Neural cell (in vitro differentiated cells): ENCODE measurements at regions not wholly inside any gene's neighbourhood (a gene's known extent, or its start where the extent isn't known, plus 50 kb on each side); places are given as distances from the start of the nearest gene placed in this dataset.

Experiments
- H2AFZ ChIP-seq: fragments of 200-600, 300-800 bp; sonication (generic), shearing (Covaris generic); 2 replicates; pipeline ENCODE4 v1.6.0; 2014; ENCODE audit warnings: low read depth, mild to moderate bottlenecking, antibody characterized with exemption, low read length, moderate library complexity
- H3F3A ChIP-seq: fragments of 200-600 bp; shearing (Covaris generic); 2 replicates; pipeline ENCODE4 v1.6.1; 2016; ENCODE audit warnings: mild to moderate bottlenecking, moderate library complexity, mixed read lengths, antibody characterized with exemption, low read length; ENCODE audit not compliant: insufficient read depth, poor library complexity, severe bottlenecking
- H3K27ac ChIP-seq: fragments of 200-600, 300-800 bp; sonication (generic), shearing (Covaris generic); 2 replicates; pipeline ENCODE4 v1.5.1; 2014; ENCODE audit warnings: mild to moderate bottlenecking, low read length, moderate library complexity
- H3K27me3 ChIP-seq: fragments of 300-800, 200-600 bp; sonication (generic), shearing (Covaris generic); 2 replicates; pipeline ENCODE4 v1.6.0; 2014; ENCODE audit warnings: mild to moderate bottlenecking, low read depth, low read length, moderate library complexity; ENCODE audit not compliant: insufficient read depth
- H3K36me3 ChIP-seq: fragments of 300-800, 200-600 bp; sonication (generic), shearing (Covaris generic); 2 replicates; pipeline ENCODE4 v1.5.1; 2014; ENCODE audit warnings: mild to moderate bottlenecking, antibody characterized with exemption, low read length, moderate library complexity; ENCODE audit not compliant: insufficient read depth
- H3K4me2 ChIP-seq: fragments of 300-800, 200-600 bp; sonication (generic), shearing (Covaris generic); 2 replicates; pipeline ENCODE4 v1.6.0; 2014; ENCODE audit warnings: mild to moderate bottlenecking, low read length
- H3K4me3 ChIP-seq: fragments of 300-800, 200-600 bp; sonication (generic), shearing (Covaris generic); 2 replicates; pipeline ENCODE4 v1.5.1; 2014; ENCODE audit warnings: mild to moderate bottlenecking, low read length, moderate library complexity
- H3K79me2 ChIP-seq: fragments of 200-600 bp; shearing (Covaris generic); replicated peaks from 2 replicates; pipeline ENCODE4 v1.6.0; 2014; ENCODE audit warnings: mild to moderate bottlenecking, low read length, moderate library complexity; ENCODE audit not compliant: insufficient read depth
- H3K9ac ChIP-seq: fragments of 300-800, 200-600 bp; sonication (generic), shearing (Covaris generic); 2 replicates; pipeline ENCODE4 v1.6.1; 2016; ENCODE audit warnings: mild to moderate bottlenecking, low read length, mixed read lengths
- H3K9me2 ChIP-seq: fragments of 200-600 bp; shearing (Covaris generic); 2 replicates; pipeline ENCODE4 v1.6.1; 2016; ENCODE audit warnings: mild to moderate bottlenecking, low read length, mixed read lengths; ENCODE audit not compliant: insufficient read depth
- H3K9me3 ChIP-seq: fragments of 200-600, 300-800 bp; sonication (generic), shearing (Covaris generic); 2 replicates; pipeline ENCODE4 v1.6.1; 2016; ENCODE audit warnings: mild to moderate bottlenecking, mixed run types, low read length, moderate library complexity, mixed read lengths
- H4K20me1 ChIP-seq: fragments of 200-600 bp; shearing (Covaris generic); 2 replicates; pipeline ENCODE4 v1.6.1; 2016; ENCODE audit warnings: mild to moderate bottlenecking, mixed run types; ENCODE audit not compliant: insufficient read depth
- EP300 ChIP-seq: fragments of 450-650 bp; conservative IDR thresholded peaks from 2 replicates; pipeline ENCODE4 v1.6.1; 2014; ENCODE audit warnings: antibody characterized with exemption, mild to moderate bottlenecking, moderate library complexity; ENCODE audit not compliant: poor library complexity, severe bottlenecking
- EZH2 ChIP-seq: fragments of 200-600, 300-800 bp; shearing (Covaris generic), sonication (generic); IDR thresholded peaks from 2 replicates; pipeline ENCODE4 v1.6.1; 2014; ENCODE audit warnings: antibody characterized with exemption, low read length, borderline replicate concordance, mild to moderate bottlenecking; ENCODE audit not compliant: insufficient read depth, poor library complexity, severe bottlenecking
- MXI1 ChIP-seq: fragments of 450-650 bp; conservative IDR thresholded peaks from 2 replicates; pipeline ENCODE4 v1.6.1; 2014; ENCODE audit warnings: antibody characterized with exemption, mild to moderate bottlenecking; ENCODE audit not compliant: poor library complexity, severe bottlenecking
- POLR2AphosphoS5 ChIP-seq: IDR thresholded peaks from 2 replicates; pipeline ENCODE4 v1.6.1; 2012
- RAD21 ChIP-seq: fragments of 450-650 bp; conservative IDR thresholded peaks from 2 replicates; pipeline ENCODE4 v1.6.1; 2014; ENCODE audit warnings: antibody characterized with exemption, mild to moderate bottlenecking, moderate library complexity
- SMC3 ChIP-seq: fragments of 450-650 bp; conservative IDR thresholded peaks from 2 replicates; pipeline ENCODE4 v1.6.1; 2014; ENCODE audit warnings: antibody characterized with exemption, mild to moderate bottlenecking, moderate library complexity; ENCODE audit not compliant: poor library complexity
- TAF1 ChIP-seq: IDR thresholded peaks from 2 replicates; pipeline ENCODE4 v1.6.1; 2012; ENCODE audit warnings: low read depth
- TF ChIP-seq, protein P1 (sequence below): IDR thresholded peaks from 2 replicates; pipeline ENCODE4 v1.6.1; 2012; ENCODE audit warnings: borderline replicate concordance
- TF ChIP-seq, protein P2 (sequence below): fragments of 450-650 bp; IDR thresholded peaks from 2 replicates; pipeline ENCODE4 v1.5.1; 2014; ENCODE audit warnings: antibody characterized with exemption, mild to moderate bottlenecking, moderate library complexity; ENCODE audit not compliant: poor library complexity, severe bottlenecking

DNA sequence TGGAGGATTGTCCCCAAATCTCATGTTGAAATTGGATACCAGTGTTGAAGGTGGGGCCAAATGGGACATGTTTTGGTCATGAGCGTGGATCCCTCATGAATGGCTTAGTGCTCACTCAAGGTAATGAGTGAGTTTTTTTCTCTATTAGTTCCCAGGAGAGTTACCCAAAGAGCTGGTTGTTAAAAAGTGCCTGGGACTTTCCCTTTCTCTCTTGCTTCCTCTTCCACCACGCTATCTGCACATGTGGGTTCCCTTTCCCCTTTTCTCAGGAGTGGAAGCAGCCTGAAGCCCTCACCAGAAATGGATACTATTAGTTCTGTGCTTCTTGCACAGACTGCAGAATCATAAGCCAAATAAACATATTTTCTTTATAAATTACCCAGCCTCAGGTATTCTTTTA, 465.4 kb downstream of the FSCB start:
- TF ChIP-seq POLR2AphosphoS5 (no peak), TAF1 (no peak), EZH2 (no peak), RAD21 (no peak), MXI1 (no peak), EP300 (no peak), SMC3 (no peak)
- TF ChIP-seq, protein P1, sequence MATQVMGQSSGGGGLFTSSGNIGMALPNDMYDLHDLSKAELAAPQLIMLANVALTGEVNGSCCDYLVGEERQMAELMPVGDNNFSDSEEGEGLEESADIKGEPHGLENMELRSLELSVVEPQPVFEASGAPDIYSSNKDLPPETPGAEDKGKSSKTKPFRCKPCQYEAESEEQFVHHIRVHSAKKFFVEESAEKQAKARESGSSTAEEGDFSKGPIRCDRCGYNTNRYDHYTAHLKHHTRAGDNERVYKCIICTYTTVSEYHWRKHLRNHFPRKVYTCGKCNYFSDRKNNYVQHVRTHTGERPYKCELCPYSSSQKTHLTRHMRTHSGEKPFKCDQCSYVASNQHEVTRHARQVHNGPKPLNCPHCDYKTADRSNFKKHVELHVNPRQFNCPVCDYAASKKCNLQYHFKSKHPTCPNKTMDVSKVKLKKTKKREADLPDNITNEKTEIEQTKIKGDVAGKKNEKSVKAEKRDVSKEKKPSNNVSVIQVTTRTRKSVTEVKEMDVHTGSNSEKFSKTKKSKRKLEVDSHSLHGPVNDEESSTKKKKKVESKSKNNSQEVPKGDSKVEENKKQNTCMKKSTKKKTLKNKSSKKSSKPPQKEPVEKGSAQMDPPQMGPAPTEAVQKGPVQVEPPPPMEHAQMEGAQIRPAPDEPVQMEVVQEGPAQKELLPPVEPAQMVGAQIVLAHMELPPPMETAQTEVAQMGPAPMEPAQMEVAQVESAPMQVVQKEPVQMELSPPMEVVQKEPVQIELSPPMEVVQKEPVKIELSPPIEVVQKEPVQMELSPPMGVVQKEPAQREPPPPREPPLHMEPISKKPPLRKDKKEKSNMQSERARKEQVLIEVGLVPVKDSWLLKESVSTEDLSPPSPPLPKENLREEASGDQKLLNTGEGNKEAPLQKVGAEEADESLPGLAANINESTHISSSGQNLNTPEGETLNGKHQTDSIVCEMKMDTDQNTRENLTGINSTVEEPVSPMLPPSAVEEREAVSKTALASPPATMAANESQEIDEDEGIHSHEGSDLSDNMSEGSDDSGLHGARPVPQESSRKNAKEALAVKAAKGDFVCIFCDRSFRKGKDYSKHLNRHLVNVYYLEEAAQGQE: no peak
- TF ChIP-seq, protein P2, sequence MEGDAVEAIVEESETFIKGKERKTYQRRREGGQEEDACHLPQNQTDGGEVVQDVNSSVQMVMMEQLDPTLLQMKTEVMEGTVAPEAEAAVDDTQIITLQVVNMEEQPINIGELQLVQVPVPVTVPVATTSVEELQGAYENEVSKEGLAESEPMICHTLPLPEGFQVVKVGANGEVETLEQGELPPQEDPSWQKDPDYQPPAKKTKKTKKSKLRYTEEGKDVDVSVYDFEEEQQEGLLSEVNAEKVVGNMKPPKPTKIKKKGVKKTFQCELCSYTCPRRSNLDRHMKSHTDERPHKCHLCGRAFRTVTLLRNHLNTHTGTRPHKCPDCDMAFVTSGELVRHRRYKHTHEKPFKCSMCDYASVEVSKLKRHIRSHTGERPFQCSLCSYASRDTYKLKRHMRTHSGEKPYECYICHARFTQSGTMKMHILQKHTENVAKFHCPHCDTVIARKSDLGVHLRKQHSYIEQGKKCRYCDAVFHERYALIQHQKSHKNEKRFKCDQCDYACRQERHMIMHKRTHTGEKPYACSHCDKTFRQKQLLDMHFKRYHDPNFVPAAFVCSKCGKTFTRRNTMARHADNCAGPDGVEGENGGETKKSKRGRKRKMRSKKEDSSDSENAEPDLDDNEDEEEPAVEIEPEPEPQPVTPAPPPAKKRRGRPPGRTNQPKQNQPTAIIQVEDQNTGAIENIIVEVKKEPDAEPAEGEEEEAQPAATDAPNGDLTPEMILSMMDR: no peak
- Histone ChIP-seq H4K20me1 (no peaks in the 10 kb centered on the region), H3F3A (no peaks in the 10 kb centered on the region)

DNA sequence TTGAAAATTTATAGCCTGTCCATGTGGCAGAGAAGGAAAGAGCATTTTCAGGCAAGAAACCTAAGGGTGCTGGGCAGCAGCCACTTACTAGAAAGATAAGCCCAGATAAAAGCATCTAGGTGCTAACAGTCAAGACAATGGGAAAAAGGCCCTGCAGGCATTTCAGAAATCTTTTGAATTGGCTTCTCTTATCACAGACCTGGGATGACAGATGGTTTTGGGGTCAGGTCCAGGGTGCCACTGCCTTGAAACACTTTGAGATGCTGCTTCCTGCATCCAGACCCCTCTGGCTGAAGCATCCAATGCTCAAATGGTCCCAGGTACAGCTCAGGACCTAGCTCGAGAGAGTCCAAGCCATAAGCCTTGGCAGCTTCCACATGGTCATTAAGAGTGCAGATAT, 466.5 kb downstream of the FSCB start:
- H3K4me2 ChIP-seq: no peak overlapping the region
- no peaks in the 10 kb centered on the region for H3K79me2 ChIP-seq
- H3K27me3 ChIP-seq: no peaks in the 10 kb centered on the region
- H2AFZ ChIP-seq: no peak overlapping the region
- H3F3A ChIP-seq: no peaks in the 10 kb centered on the region
- TF ChIP-seq TAF1 (no peak), POLR2AphosphoS5 (no peak)
- no peaks in the 10 kb centered on the region for H4K20me1 ChIP-seq
- H3K9me2 ChIP-seq: no peaks in the 10 kb centered on the region
- H3K9me3 ChIP-seq: peaks cover 3% of the 10 kb centered on the region
- no peak overlapping the region for H3K9ac ChIP-seq
- H3K36me3 ChIP-seq: no peaks in the 10 kb centered on the region
- no peak overlapping the region for H3K4me3 ChIP-seq
- no peak overlapping the region for H3K27ac ChIP-seq

More for the DNA sequence above, 465.4 kb downstream of the FSCB start:
- Histone ChIP-seq H3K9me2 (no peaks in the 10 kb centered on the region), H3K36me3 (no peaks in the 10 kb centered on the region), H3K9me3 (peaks cover 3% of the 10 kb centered on the region), H2AFZ (no peak overlapping the region), H3K27me3 (no peaks in the 10 kb centered on the region), H3K4me2 (no peak overlapping the region), H3K9ac (no peak overlapping the region), H3K79me2 (no peaks in the 10 kb centered on the region), H3K4me3 (no peak overlapping the region), H3K27ac (no peak overlapping the region)

DNA sequence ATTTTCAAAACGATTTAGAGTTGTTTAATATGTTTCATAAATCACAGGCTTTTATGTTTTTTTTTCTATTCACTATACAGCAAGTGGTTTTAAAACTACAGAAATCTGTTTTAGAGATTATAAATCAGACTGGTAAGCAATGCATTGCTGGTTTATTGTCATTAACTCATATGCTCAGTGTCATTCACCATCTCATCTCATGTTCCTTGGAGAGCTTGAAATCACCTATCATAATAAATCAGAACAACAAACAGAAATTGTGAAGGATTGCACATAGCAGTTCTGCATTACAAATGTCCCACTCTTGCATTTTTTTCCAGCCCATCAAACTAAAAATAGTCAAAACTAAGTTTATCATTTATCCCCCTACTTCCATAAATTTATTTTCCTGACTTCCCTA, 470.8 kb downstream of the FSCB start:
- Histone ChIP-seq H3K4me3 (no peak overlapping the region), H3K9ac (no peak overlapping the region), H4K20me1 (no peaks in the 10 kb centered on the region), H3F3A (no peaks in the 10 kb centered on the region), H3K9me3 (peaks cover 3% of the 10 kb centered on the region), H3K79me2 (no peaks in the 10 kb centered on the region), H3K9me2 (no peaks in the 10 kb centered on the region), H2AFZ (no peak overlapping the region), H3K27me3 (no peaks in the 10 kb centered on the region), H3K4me2 (no peak overlapping the region), H3K36me3 (no peaks in the 10 kb centered on the region), H3K27ac (no peak overlapping the region)
- TF ChIP-seq, protein P2: no peak
- TF ChIP-seq SMC3 (no peak), MXI1 (no peak), TAF1 (no peak), POLR2AphosphoS5 (no peak), RAD21 (no peak), EZH2 (no peak), EP300 (no peak)
- TF ChIP-seq, protein P1: no peak
